ENCODE measurements at regions not wholly inside any gene's neighbourhood (a gene's known extent, or its start where the extent isn't known, plus 50 kb on each side); places are given as distances from the start of the nearest gene placed in this dataset.

GRCh38 chr2:18484625-18485024 is 75.8 kb downstream of the RDH14 start:
- intact Hi-C loops (cut with DNase I; ENCODE audit: low total_unique reads) = no loop called here
- no peak for DNase-seq
- Histone ChIP-seq H3K4me3 (no peak overlapping the region), H3K36me3 (no peaks in the 10 kb centered on the region), H3K27ac (no peak overlapping the region), H3K9me3 (no peaks in the 10 kb centered on the region), H3K27me3 (replicated peaks in 1 of 7) (no peaks in the 10 kb centered on the region), H3K4me1 (no peaks in the 10 kb centered on the region)
- no peak for TF ChIP-seq POLR2AphosphoS5 (IDR thresholded peaks at IDR 0.05)
- no peak for TF ChIP-seq POLR2A (IDR thresholded peaks at IDR 0.05)
- TF ChIP-seq CTCF (IDR thresholded peaks at IDR 0.05 in 8 of 11, conservative IDR thresholded peaks at IDR 0.05 in 3 of 11) = no peak

GRCh38 chr2:18483896-18484295 is 76.6 kb downstream of the RDH14 start:
- Histone ChIP-seq H3K9me3 (no peaks in the 10 kb centered on the region), H3K4me3 (no peak overlapping the region), H3K4me1 (no peaks in the 10 kb centered on the region), H3K36me3 (no peaks in the 10 kb centered on the region), H3K27ac (no peak overlapping the region), H3K27me3 (replicated peaks in 1 of 7) (no peaks in the 10 kb centered on the region)
- TF ChIP-seq POLR2A (IDR thresholded peaks at IDR 0.05) (no peak), CTCF (IDR thresholded peaks at IDR 0.05 in 8 of 11, conservative IDR thresholded peaks at IDR 0.05 in 3 of 11) (no peak), POLR2AphosphoS5 (IDR thresholded peaks at IDR 0.05) (no peak)
- DNase-seq = no peak
- intact Hi-C loops (cut with DNase I; ENCODE audit: low total_unique reads) = no loop called here
- 74 to 85% (median 79%) methylated on average over 3 of the region's 3 CpGs for WGBS, 5 donors

- H3K9me3 ChIP-seq = no peaks in the 10 kb centered on the region
- no peaks in the 10 kb centered on the region for H3K36me3 ChIP-seq
- no peak for DNase-seq
- intact Hi-C loops (cut with DNase I; ENCODE audit: low total_unique reads) = no loop called here
- H3K4me1 ChIP-seq = no peaks in the 10 kb centered on the region
- no peak overlapping the region for H3K27ac ChIP-seq
- no peak for TF ChIP-seq POLR2A (IDR thresholded peaks at IDR 0.05)
- TF ChIP-seq POLR2AphosphoS5 (IDR thresholded peaks at IDR 0.05) = no peak
- no peak for TF ChIP-seq CTCF (IDR thresholded peaks at IDR 0.05 in 8 of 11, conservative IDR thresholded peaks at IDR 0.05 in 3 of 11)
- no peak overlapping the region for H3K4me3 ChIP-seq
- H3K27me3 ChIP-seq (replicated peaks in 1 of 7) = no peaks in the 10 kb centered on the region
Observed at GRCh38 chr2:18482666-18483065, 77.8 kb downstream of the RDH14 start.

- TF ChIP-seq POLR2AphosphoS5 (IDR thresholded peaks at IDR 0.05) = no peak
- H3K4me3 ChIP-seq = no peak overlapping the region
- no peaks in the 10 kb centered on the region for H3K9me3 ChIP-seq
- intact Hi-C loops (cut with DNase I; ENCODE audit: low total_unique reads) = no loop called here
- no peak for DNase-seq
- H3K4me1 ChIP-seq = no peaks in the 10 kb centered on the region
- WGBS, 5 donors = 56 to 81% (median 72%) methylated on average over 3 of the region's 3 CpGs
- H3K36me3 ChIP-seq = no peaks in the 10 kb centered on the region
- no peaks in the 10 kb centered on the region for H3K27me3 ChIP-seq (replicated peaks in 1 of 7)
- H3K27ac ChIP-seq = no peak overlapping the region
Observed at GRCh38 chr2:18479947-18480369, 80.5 kb downstream of the RDH14 start.

- intact Hi-C loops (cut with DNase I; ENCODE audit: low total_unique reads) = no loop called here
- Histone ChIP-seq H3K9me3 (no peaks in the 10 kb centered on the region), H3K27ac (no peak overlapping the region), H3K4me1 (no peaks in the 10 kb centered on the region), H3K27me3 (replicated peaks in 1 of 7) (no peaks in the 10 kb centered on the region), H3K36me3 (no peaks in the 10 kb centered on the region), H3K4me3 (no peak overlapping the region)
- no peak for TF ChIP-seq POLR2A (IDR thresholded peaks at IDR 0.05)
- no peak for TF ChIP-seq POLR2AphosphoS5 (IDR thresholded peaks at IDR 0.05)
- TF ChIP-seq CTCF (IDR thresholded peaks at IDR 0.05 in 8 of 11, conservative IDR thresholded peaks at IDR 0.05 in 3 of 11) = no peak
- 80 to 94% (median 94%) methylated on average over 1 of the region's 1 CpG for WGBS, 5 donors
- DNase-seq = no peak
Observed at GRCh38 chr2:18477293-18477692, 83.2 kb downstream of the RDH14 start.

All from spleen (tissue), 11 donors.